ENCODE measurements at regions not wholly inside any gene's neighbourhood (a gene's known extent, or its start where the extent isn't known, plus 50 kb on each side); places are given as distances from the start of the nearest gene placed in this dataset.

GRCh38 chr3:158012901-158013300, 93.3 kb downstream of the SHOX2 start:
- CTCF ChIA-PET, result no interaction called here
- no TSS peak for BruUV-seq (replicated peaks)
- POLR2A ChIA-PET, result no interaction called here

More at GRCh38 chr3:158012901-158013300, 93.3 kb downstream of the SHOX2 start:
- Histone ChIP-seq H3K9me2 (ENCODE audit: insufficient read depth) (no peaks in the 10 kb centered on the region), H3K4me3 (replicated peaks in 1 of 2; ENCODE audit: low read depth in 1 of 2, low read length in 2 of 2) (no peak overlapping the region), H3K4me1 (ENCODE audit: control insufficient read depth in 1 of 2, insufficient read depth in 2 of 2, low read length in 2 of 2) (no peaks in the 10 kb centered on the region), H3K9ac (ENCODE audit: low read length) (no peak overlapping the region), H3K79me2 (ENCODE audit: insufficient read depth, low read length) (no peaks in the 10 kb centered on the region), H3K36me3 (ENCODE audit: control insufficient read depth in 1 of 2, insufficient read depth in 2 of 2, low read length in 2 of 2) (no peaks in the 10 kb centered on the region), H2AFZ (ENCODE audit: low read depth, low read length, poor library complexity, severe bottlenecking) (no peak overlapping the region), H3K9me3 (ENCODE audit: control insufficient read depth in 1 of 2, insufficient read depth in 1 of 2, low read depth in 1 of 2, low read length in 2 of 2) (no peaks in the 10 kb centered on the region), H4K20me1 (ENCODE audit: insufficient read depth) (no peaks in the 10 kb centered on the region), H3K4me2 (ENCODE audit: low read length) (no peak overlapping the region), H3K27ac (ENCODE audit: low read depth, low read length) (no peak overlapping the region), H3K27me3 (ENCODE audit: insufficient read depth, low read length) (no peaks in the 10 kb centered on the region)
- ATAC-seq, result no peak
- DNase-seq (ENCODE audit: low read depth, low spot score), result no peak
- intact Hi-C loops (cut with micrococcal nuclease), result no loop called here
- no peak for TF ChIP-seq CBX3 (IDR thresholded peaks at IDR 0.05; ENCODE audit: low read depth)
- no peak for TF ChIP-seq ZBTB33 (IDR thresholded peaks at IDR 0.05; ENCODE audit: extremely low read depth, insufficient replicate concordance, low read length)
- no peak for TF ChIP-seq YY1 (IDR thresholded peaks at IDR 0.05; ENCODE audit: extremely low read depth, insufficient replicate concordance, low read depth, low read length)
- no peak for TF ChIP-seq RAD21 (IDR thresholded peaks at IDR 0.05; ENCODE audit: low read depth)
- no peak for TF ChIP-seq MAX (IDR thresholded peaks at IDR 0.05)
- no peak for TF ChIP-seq EZH2 (IDR thresholded peaks at IDR 0.05)
- TF ChIP-seq SP1 (IDR thresholded peaks at IDR 0.05; ENCODE audit: low read depth), result no peak
- TF ChIP-seq POLR2A (IDR thresholded peaks at IDR 0.05; ENCODE audit: borderline replicate concordance, extremely low read depth, insufficient read depth, insufficient read length), result no peak
- no peak for TF ChIP-seq POLR2AphosphoS5 (IDR thresholded peaks at IDR 0.05; ENCODE audit: low read depth, low read length)
- TF ChIP-seq SIN3A (IDR thresholded peaks at IDR 0.05; ENCODE audit: low read depth), result no peak
- no peak for TF ChIP-seq REST (IDR thresholded peaks at IDR 0.05; ENCODE audit: low read depth)
- TF ChIP-seq, protein P1, sequence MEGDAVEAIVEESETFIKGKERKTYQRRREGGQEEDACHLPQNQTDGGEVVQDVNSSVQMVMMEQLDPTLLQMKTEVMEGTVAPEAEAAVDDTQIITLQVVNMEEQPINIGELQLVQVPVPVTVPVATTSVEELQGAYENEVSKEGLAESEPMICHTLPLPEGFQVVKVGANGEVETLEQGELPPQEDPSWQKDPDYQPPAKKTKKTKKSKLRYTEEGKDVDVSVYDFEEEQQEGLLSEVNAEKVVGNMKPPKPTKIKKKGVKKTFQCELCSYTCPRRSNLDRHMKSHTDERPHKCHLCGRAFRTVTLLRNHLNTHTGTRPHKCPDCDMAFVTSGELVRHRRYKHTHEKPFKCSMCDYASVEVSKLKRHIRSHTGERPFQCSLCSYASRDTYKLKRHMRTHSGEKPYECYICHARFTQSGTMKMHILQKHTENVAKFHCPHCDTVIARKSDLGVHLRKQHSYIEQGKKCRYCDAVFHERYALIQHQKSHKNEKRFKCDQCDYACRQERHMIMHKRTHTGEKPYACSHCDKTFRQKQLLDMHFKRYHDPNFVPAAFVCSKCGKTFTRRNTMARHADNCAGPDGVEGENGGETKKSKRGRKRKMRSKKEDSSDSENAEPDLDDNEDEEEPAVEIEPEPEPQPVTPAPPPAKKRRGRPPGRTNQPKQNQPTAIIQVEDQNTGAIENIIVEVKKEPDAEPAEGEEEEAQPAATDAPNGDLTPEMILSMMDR (IDR thresholded peaks at IDR 0.05 in 2 of 3, conservative IDR thresholded peaks at IDR 0.05 in 1 of 3; ENCODE audit: borderline replicate concordance in 1 of 3, insufficient read depth in 1 of 3, low read depth in 2 of 3, low read length in 2 of 3), result no peak
- TF ChIP-seq ELF1 (IDR thresholded peaks at IDR 0.05; ENCODE audit: borderline replicate concordance, low read depth), result no peak
- no peak for TF ChIP-seq SRF (IDR thresholded peaks at IDR 0.05; ENCODE audit: low read depth)
- no peak for TF ChIP-seq ZNF274 (IDR thresholded peaks at IDR 0.05; ENCODE audit: low read depth, low read length)
- RAD21 ChIA-PET (ENCODE audit: low non-redundant PET in 1 of 2, low total read pairs in 2 of 2, uncharacterized antibody in 2 of 2, unreplicated experiment in 2 of 2), result no interaction called here
